ENCODE measurements at regions not wholly inside any gene's neighbourhood (a gene's known extent, or its start where the extent isn't known, plus 50 kb on each side); places are given as distances from the start of the nearest gene placed in this dataset.

DNA sequence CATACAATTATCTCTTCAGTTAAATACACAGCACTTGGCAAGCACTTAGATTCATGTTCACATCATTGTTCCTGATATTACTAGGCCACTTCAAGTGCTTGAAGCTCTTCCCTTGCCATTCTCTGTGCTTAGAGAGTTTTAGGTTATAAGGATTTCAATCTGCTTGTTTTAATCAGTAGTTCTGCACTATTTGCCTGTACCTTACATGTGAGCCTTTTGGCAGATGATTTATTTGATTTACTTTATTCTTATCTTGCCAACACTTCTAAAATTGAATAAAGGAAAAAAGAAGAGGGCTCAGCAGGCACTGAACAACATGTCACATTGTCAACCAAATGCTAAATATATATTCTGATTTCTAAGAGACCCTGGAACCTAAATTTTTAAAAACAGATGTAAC is 363.8 kb upstream of the USP15 start:
- no peak for DNase-seq (ENCODE audit: low read depth)

DNA sequence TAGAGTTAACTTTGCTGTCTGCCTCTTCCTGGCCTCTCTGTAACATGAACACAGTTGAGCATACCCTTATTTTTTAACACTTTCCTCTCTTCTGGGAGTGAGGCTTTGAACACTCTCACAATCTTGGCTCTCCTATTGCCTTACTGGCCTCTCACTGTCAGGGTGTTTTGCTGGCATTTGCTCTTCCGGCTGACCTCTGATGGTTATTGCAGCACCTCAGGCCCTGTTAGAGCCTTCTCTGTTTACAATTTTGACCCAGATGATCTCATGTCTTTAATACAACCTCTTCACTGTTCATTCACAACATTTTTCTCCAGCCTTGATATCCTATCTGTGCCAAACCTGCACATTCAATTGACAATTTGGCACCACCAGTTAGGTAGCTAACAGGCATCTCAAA is 357.8 kb upstream of the USP15 start:
- no peaks in the 10 kb centered on the region for H3K27me3 ChIP-seq (ENCODE audit: control insufficient read depth, insufficient read depth, low read length)
- H3K4me3 ChIP-seq (ENCODE audit: low read depth, low read length), result no peak overlapping the region
- DNase-seq (ENCODE audit: low read depth), result no peak
- TF ChIP-seq, protein P1, sequence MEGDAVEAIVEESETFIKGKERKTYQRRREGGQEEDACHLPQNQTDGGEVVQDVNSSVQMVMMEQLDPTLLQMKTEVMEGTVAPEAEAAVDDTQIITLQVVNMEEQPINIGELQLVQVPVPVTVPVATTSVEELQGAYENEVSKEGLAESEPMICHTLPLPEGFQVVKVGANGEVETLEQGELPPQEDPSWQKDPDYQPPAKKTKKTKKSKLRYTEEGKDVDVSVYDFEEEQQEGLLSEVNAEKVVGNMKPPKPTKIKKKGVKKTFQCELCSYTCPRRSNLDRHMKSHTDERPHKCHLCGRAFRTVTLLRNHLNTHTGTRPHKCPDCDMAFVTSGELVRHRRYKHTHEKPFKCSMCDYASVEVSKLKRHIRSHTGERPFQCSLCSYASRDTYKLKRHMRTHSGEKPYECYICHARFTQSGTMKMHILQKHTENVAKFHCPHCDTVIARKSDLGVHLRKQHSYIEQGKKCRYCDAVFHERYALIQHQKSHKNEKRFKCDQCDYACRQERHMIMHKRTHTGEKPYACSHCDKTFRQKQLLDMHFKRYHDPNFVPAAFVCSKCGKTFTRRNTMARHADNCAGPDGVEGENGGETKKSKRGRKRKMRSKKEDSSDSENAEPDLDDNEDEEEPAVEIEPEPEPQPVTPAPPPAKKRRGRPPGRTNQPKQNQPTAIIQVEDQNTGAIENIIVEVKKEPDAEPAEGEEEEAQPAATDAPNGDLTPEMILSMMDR (IDR thresholded peaks at IDR 0.05; ENCODE audit: insufficient read depth, low read length, poor library complexity, severe bottlenecking), result no peak
- no peaks in the 10 kb centered on the region for H3K36me3 ChIP-seq (ENCODE audit: control insufficient read depth, insufficient read depth, low read length)

More for the DNA sequence above, 363.8 kb upstream of the USP15 start:
- no peaks in the 10 kb centered on the region for H3K36me3 ChIP-seq (ENCODE audit: control insufficient read depth, insufficient read depth, low read length)
- no peak overlapping the region for H3K4me3 ChIP-seq (ENCODE audit: low read depth, low read length)
- H3K27me3 ChIP-seq (ENCODE audit: control insufficient read depth, insufficient read depth, low read length), result no peaks in the 10 kb centered on the region
- TF ChIP-seq, protein P1 (IDR thresholded peaks at IDR 0.05; ENCODE audit: insufficient read depth, low read length, poor library complexity, severe bottlenecking), result no peak

DNA sequence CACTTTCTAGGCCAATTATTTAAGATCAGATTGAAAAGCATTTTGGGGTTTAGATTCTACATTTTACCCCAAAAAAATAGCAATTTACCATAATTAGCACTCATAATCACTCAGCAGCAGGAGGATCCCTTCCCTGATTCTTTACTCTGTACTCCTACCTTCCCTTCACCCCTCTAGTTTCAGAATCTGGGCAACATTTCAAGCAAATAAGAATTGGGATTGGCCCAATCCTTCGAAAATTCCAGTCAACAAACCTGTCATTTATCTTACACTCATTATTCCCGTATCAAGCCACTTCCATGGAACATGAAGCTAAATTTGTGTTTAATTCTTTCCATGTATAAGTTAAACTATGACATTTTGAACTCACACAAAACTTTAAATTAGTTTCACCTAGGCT is 349.1 kb upstream of the USP15 start:
- Histone ChIP-seq H3K4me3 (ENCODE audit: low read depth, low read length) (no peak overlapping the region), H3K27me3 (ENCODE audit: control insufficient read depth, insufficient read depth, low read length) (no peaks in the 10 kb centered on the region), H3K36me3 (ENCODE audit: control insufficient read depth, insufficient read depth, low read length) (no peaks in the 10 kb centered on the region)
- DNase-seq (ENCODE audit: low read depth), result no peak
- TF ChIP-seq, protein P1 (IDR thresholded peaks at IDR 0.05; ENCODE audit: insufficient read depth, low read length, poor library complexity, severe bottlenecking), result no peak

DNA sequence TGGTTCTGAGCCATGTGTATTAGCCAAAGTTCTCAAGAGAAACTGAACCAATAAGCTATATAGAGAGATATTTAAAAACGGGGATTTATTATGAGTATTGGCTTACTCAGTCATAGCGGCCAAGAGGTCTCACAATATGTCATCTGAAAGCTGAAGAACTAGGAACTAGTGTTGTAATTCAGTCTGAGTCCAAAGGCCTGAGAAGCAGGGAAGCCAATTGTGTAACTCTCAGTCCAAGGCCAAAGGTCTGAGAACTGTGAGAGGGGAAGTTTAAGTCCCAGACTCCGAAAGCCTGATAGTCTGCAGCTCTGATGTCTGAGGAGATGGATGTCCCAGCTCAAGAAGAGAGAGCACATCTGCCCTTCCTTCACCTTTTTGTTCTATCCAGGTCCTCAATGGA is 344.8 kb upstream of the USP15 start:
- Histone ChIP-seq H3K36me3 (ENCODE audit: control insufficient read depth, insufficient read depth, low read length) (no peaks in the 10 kb centered on the region), H3K27me3 (ENCODE audit: control insufficient read depth, insufficient read depth, low read length) (no peaks in the 10 kb centered on the region), H3K4me3 (ENCODE audit: low read depth, low read length) (no peak overlapping the region)
- DNase-seq (ENCODE audit: low read depth), result no peak
- TF ChIP-seq, protein P1 (IDR thresholded peaks at IDR 0.05; ENCODE audit: insufficient read depth, low read length, poor library complexity, severe bottlenecking), result no peak

DNA sequence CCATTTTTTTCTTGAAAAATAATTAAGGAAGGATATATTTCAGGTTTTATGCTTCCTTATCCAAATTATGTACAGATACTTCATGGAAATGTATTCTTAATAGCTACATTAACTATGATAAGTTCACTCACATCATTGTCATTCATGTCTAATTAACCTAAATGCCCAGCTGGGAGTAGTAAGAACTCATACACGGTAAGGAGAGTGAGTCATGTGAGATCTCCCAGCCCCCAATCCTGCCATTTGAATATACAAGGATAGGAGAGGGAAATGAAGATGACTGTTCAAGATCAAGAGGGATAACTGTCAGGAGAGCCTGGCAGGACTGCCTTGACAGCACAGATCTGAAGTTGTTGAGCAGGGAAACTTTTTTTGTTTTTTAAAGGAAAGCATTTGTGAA is 343.4 kb upstream of the USP15 start:
- DNase-seq (ENCODE audit: low read depth), result no peak
- TF ChIP-seq, protein P1 (IDR thresholded peaks at IDR 0.05; ENCODE audit: insufficient read depth, low read length, poor library complexity, severe bottlenecking), result no peak
- no peaks in the 10 kb centered on the region for H3K27me3 ChIP-seq (ENCODE audit: control insufficient read depth, insufficient read depth, low read length)

DNA sequence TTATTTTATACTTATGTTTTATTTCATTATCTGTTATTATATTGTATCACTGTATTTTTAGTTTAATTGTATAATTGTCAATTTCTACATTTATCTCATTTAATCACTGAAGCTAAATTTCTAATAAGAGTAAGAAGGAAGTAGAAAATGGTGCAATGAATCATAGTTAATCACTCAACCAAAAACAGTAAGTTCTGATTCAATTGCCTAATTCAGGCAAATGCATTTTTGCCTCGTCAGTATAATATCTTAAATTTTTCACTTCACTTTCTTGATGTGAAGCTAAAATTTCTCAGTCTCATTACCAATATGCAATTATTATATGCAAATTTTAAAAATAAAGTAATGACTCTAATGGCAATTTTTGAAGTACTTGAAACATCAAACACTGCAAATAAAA is 340.5 kb upstream of the USP15 start:
- H3K27me3 ChIP-seq (ENCODE audit: control insufficient read depth, insufficient read depth, low read length), result no peaks in the 10 kb centered on the region
- no peak for DNase-seq (ENCODE audit: low read depth)
- no peak overlapping the region for H3K4me3 ChIP-seq (ENCODE audit: low read depth, low read length)
- TF ChIP-seq, protein P1 (IDR thresholded peaks at IDR 0.05; ENCODE audit: insufficient read depth, low read length, poor library complexity, severe bottlenecking), result no peak
- H3K36me3 ChIP-seq (ENCODE audit: control insufficient read depth, insufficient read depth, low read length), result no peaks in the 10 kb centered on the region

More for the DNA sequence above, 343.4 kb upstream of the USP15 start:
- no peak overlapping the region for H3K4me3 ChIP-seq (ENCODE audit: low read depth, low read length)
- H3K36me3 ChIP-seq (ENCODE audit: control insufficient read depth, insufficient read depth, low read length), result no peaks in the 10 kb centered on the region

Measured in kidney epithelial cell (primary cell).